Activated CD4-positive, alpha-beta T cell treated with anti-CD3 and anti-CD28 coated beads, Interleukin-2, amount 50 U/mL, for 24 hours (primary cell): ENCODE measurements at regions not wholly inside any gene's neighbourhood (a gene's known extent, or its start where the extent isn't known, plus 50 kb on each side); places are given as distances from the start of the nearest gene placed in this dataset.

Source experiments
- DNase-seq, 2 donors: peaks; one replicate each; pipeline ENCODE4 v3.0.0-alpha.2; 2020; ENCODE audit warnings: low read depth in 1 of 2, low spot score in 1 of 2

DNA sequence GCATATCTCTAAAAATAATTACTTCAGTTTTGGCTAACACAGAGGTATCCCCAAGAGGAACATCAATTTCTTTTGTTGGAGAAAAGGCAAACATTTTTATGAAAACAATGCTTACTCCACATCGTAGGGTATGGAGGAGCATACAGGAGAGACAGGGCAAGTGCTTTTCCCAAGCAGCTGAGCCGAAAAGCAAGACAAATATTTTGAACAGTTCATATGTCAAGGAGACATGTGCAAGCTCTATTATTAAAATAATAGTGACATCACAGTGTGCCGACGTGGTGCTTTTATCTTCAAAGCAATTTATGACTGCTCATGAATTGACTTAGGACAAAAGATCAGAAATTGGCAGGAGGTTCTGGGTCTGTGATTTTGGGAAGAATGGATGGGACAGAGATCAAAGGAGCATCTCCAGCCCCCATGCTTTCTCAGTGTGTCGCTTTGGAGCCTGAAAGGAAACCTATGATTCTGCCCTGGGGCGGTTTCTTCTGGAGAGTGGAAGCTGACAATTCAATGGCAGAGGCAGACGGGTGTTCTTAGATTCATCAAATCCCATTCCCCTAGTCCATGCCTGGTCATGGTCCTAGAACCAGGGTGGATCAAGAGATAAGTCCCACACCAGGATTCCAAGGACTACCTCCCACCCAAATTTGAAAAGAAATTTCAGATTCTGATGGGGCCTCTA, 97.1 kb downstream of the JCAD start:
- no peak for DNase-seq

DNA sequence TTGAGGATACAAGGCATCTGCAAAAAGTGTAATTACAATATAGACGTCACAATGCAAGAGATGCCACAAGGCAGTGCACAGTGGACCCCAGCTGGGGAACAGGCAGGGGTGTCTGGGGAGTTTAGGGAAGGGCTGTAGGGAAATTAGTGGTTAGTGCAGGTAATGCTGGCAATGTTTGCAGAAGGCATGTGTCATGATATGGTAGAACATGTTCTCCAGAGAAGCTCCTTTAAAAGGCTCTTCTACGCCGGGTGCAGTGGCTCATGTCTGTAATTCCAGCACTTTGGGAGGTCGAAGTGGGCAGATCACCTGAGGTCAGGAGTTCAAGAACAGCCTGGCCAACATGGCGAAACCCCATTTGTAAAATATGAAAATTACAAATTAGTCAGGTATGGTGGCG, 98.0 kb downstream of the JCAD start:
- DNase-seq, result no peak

DNA sequence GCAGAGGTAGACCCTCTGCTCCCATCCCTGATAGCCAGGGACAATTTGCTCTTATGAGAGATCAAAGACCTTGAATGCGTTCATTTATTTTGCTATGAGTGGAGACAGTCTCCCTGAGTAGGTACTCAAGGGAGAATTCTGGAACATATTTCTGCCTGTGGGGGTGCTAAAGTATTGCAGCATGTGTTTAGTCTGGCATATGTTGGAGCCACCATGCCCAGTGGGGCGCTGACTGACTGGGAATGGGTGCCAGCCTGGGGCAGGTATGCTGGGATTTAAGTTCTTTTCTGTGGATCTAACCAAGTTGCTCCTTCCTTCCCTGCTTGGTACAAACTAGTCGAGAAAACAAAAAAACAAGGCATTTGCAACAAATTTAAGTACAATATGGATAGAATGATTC, 99.1 kb downstream of the JCAD start:
- DNase-seq, result no peak

DNA sequence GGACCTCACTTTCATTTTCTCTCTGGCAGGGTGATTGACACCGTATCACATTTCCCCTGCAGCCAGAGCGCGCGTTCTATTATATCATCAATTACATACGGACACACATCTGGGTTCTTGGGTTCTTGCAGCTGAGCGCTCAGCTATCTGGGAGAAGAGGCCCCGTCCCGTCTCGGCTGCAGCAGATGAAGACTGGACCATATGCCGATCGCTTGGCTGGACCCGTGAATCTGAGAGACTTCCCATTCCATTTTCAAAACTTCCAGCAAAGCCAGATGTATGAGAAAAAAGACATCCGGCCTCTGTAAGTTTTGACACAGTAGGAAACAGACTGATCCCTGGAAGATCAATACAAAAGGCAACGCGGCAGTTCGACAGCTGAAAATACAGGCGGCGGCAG, 99.8 kb downstream of the JCAD start:
- DNase-seq, result no peak

DNA sequence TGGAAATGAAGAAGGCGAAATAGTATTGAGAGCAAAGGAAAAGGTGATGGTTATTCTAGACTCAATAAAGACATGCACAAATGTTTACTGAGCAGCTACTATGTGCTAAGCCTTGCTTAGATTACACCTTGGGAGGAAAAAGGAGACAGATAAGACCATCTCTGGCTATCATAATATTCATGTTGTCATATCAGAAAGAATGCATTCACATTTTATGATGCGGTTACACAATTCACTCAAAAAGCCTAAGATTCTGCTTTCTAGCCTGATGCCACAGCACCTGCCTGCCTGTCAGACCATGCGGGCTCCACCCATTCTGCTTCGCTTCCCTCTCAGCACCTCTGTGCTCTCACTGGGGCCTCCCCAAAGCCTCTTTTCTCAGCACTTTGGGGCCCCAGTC, 100.9 kb downstream of the JCAD start:
- no peak for DNase-seq

DNA sequence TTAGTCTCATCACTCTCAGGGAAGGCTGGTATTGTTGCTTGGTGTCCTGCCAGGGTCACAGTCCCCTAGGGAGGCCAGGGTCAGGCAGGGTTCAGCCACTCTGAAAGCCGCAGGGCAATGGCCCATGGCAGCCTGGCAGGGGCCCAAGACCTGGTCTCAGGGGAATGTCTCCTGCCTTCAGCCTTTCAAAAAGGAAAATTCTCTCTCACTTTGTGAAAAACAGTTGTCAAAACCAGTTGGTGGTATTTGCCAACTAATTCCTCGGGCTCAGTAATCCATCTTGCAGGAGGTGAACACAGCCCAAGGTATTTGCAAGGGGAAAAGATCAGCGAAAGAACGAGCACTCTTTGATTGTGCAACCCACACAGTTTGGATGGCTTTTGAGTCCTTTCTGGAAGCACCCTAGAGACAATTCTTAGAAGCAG, 101.5 kb downstream of the JCAD start:
- no peak for DNase-seq

DNA sequence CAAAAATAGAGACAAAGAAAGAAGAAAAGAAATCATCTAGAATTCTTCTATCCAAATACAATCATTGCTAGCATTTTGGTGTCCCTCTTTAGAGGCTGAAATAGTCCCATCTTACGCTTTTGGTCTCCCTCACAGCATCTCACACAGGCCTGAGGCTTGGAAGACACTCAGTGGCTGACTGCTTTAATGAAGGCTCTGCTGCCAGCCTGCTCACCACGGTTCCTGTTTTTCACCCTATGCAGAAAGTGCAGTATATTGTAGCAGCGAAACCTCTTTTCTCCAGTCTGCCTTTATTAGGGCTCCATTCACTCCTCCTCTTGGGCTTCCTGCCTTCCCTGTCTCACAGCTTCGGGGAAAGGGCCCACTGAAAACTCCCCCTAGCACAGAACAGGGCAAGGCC, 102.2 kb downstream of the JCAD start:
- DNase-seq, result no peak

DNA sequence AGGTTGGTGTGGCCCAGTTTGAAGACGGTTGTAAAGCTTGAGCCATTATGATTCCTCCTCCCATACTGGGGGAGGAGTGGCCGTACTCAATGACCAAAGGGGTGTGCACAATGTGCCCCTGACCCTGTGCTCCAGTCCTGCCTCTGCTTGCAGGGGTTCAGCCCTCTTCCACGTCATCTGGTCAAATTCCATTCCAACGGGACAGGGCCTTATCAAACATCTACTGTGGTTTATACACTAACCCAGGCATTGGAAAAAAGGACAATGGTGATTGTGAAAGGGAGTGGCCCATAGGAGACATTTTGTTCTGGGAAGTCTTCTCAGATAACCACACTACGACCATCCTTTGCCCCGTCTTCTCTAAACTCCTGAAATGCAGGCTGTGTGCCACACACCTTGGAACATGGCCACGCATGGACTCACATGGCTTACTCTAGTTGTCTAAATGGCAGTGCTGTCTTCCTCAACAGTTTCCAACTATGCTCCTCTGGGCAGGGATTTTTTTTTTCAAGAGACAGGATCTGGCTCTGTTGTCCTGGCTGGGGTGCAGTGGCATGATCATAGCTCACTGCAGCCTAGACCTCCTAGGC, 103.0 kb downstream of the JCAD start:
- DNase-seq, result no peak

DNA sequence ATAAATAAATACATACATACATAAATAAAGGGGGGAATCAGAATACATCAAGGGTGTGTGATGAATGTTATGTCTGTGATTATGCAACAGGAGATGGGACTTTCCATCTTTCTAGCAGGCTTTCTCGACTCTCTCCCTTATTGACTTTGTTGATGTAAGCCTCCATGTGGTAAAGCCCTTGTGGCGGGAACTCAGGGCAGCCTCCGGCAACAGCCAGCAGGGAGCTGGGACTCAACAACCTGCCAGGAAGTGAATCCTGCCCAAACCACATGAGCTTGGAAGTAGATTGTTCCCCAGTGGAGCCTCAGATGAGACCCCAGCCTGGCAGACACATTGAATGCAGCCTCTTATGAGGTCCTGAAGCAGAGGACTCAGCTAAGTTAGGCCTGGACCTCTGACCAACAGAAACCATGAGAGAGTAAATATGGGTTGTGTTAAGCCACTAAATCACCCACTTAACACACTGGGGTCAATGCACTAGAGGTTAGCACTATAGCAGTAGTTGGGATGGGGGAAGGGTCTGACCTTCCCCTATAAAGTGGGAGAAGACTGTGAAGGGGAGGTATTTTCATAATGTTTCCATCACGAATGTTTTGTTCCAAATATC, 104.0 kb downstream of the JCAD start:
- DNase-seq, result no peak

DNA sequence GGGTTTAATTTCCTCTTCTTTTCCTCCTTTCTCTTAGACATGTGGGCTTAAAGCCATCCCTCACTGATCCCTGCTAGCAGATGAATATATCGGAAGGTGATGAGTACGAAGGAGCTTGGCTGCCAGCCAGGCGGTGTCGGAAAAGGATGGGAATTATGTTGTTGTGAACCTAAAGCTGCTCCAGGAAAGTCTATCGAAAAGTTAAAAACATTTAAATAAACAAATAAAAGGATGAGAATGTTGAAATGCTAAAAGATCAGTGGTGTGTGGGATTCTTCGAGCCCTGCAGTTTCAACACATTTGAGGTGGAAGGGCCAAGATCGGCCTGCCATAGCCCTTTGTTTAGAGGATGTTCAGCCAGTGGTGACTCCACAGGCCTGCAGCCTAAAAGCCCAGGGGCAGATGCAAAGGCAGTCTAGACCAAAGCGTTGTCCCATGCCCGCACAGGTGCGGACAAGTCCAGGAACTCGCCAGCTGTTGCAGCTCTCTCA, 107.9 kb downstream of the JCAD start:
- no peak for DNase-seq

DNA sequence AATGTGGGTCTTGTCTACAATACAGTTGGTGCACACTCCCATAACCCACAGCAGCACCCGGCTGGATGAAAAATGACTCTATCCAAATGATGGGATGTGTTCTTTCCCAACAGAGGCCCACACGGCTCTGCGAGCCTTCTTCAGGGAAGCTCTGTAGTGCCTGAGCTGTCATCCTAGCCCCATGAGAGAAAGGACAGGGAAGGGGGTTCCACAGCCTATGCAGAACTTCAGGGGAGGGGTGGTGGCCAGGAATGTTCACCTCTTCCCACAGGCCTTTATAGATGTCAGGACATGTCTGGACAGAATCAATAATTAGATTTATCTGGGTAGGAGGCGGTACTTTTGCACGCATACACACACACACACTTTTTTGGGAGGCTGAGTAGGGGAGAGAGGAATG, 109.0 kb downstream of the JCAD start:
- DNase-seq, result no peak

DNA sequence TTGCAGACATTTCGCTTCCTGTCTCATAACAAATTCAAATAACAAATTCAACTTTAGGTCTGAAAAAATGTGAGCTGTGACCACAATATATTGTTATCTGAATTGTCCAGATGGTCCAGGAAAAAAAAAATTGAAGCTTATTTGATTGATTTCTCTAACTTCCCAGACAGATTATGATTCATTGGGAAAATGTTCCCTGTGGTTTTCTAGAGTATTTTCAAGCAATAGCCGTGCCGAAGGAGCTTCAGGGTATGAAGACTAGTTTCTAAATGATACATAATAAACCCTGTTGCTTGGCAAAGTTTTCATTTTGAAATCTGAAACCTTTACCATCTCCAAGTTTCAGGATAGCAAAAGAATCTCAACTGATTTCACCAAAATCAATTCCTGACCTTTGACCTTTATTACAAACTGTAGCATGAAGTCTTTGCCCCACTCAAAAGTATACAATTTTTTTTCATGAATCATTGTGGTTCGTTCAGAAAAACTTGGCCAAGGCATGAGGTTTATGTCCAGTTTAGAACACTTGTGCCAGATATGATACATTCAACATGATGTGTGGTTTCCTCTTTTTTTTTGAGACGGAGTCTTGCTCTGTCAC, 109.9 kb downstream of the JCAD start:
- DNase-seq, result no peak

DNA sequence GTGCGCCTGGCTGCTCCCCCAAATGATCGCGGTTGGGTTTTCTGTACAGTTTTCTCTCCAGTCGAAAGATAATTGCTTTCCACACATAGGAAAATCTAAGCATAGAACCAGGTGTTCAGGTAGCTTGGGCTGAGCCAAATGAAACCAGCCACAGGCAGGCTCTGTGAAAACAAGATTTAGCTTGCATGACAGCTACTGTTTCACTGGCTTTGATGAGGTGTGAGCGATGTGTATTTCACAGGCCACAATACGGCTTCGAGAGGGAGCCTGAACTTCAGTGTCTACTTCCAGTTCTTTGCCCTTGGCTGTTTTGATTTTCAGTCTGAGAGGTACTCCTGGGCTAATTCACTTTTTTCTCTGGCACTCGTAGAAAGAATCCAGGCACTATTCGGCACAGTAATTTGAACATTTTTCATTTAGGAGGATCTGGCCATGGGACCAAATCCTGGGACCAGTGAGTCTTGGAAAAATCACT, 110.5 kb downstream of the JCAD start:
- DNase-seq, result no peak

DNA sequence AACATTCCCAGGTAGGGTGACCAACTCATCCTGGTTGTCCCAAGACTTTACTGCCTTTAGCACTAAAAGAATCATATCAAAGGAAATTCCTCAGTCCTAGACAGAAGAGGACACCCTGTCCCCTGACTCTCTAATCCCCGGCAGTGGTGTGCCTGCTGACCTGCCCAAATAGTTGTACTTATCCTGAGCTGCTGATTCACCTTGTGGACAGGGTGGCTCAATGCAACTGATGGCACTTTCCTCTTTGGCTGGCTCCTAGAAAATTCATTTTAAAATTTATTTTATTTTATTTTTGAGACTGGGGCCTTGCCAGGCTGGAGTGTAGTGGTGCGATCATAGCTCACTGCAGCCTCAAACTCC, 111.7 kb downstream of the JCAD start:
- DNase-seq, result no peak

DNA sequence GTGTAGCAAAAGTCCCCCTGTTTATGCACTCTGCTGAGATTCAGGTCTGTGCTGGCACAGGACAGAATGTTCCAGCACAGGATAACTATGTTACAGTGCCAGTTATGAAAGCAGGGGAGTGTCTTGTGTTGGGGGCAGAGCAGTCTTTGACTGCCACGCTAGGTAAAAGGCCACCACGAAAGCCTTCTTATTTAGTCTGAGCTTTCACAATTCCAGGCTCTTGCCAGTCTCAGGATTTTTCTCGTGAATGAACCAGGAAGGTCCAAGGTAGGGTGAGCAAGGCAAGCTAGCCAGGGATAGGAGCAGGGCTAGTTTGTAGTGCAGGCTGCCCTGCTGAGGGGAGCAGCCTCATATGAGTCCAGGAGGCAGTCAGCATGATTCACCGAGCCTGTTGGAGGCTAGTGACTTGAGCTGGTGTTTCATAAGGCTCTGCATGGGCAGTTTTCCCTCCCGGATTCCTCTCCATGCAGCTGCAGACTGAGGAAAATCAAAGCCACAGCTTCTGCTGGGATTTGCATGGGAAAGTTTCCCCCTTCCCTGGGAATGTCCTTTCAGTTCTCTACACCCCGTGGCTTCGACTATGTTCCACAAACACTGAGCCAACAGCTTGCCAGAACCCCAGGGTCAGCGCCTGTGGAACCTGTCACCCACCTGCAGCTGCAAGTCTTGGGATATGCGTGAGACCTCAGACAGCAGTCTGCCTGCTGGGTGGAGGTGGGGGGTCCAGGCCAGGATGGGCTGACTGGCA, 112.3 kb downstream of the JCAD start:
- DNase-seq, result no peak

DNA sequence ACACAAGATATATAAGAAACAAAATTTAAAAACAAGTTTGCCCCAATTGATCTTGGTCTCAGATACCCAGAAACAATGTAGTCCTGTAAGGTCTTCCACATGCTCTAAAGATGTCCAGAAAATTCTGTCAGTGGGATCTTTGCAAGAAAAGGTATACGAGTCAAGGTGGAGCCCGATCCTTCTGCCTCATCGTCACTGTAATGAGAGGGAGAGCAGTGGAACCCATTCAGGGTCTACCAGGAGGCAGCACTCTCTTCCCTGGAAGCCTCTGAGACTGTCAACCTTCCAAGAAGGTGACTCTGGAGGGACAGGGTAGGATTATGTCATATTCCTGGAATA, 112.8 kb downstream of the JCAD start:
- DNase-seq, result no peak

DNA sequence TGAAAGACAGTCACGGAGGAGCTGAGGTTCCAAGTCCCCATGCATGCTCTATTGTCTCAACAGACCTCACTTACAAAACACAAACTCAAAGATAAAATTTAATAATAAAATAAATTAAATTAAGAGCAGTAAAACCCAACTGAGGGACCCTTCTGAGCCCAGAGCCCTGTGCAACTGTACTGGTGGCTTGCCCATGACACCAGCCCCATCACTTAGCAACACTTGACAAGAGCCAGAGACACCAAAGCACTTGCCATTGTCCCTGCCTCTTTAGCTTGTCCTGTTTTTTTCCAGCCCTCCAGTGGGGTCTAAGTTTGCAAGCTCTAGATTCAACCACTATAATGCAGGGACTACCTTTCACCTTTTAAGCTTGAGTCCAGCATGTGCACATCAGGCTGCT, 117.9 kb downstream of the JCAD start:
- DNase-seq, result no peak

DNA sequence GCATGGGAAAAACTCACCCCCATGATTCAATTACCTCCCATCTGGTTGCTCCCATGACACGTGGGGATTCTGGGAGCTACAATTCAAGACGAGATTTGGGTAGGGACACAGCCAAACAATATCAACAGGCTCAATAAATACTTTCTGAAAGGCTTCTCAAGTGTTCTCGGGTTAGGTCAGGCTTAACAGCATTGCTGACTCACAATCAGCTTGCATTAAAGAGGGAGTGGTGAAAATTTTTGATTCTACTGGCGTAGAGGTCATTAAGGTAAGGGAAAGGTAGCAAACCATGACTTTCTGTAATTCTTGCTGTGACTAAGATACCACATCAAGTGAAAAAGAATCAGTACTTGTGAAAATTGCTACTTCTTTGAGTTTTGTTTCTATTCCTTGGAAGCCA, 126.4 kb downstream of the JCAD start:
- no peak for DNase-seq

DNA sequence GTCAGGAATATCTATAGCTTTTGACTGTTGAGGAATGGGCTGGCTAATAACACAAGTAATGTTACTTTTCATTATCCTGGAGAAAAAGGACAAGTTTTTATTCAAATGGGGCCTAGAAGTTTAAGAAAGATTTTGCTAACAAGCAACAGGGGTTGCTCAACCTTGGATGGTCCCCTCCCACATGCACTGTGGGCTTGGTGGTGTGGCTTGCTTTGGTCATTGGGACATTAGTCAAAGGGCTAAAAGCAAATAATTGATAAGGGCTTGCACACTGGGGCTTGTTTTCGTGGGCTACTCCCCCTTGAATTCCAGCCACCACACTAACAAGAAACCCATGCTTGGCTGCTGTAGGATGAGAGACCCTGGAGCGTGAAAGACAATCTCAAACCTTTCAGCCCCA, 127.6 kb downstream of the JCAD start:
- no peak for DNase-seq

DNA sequence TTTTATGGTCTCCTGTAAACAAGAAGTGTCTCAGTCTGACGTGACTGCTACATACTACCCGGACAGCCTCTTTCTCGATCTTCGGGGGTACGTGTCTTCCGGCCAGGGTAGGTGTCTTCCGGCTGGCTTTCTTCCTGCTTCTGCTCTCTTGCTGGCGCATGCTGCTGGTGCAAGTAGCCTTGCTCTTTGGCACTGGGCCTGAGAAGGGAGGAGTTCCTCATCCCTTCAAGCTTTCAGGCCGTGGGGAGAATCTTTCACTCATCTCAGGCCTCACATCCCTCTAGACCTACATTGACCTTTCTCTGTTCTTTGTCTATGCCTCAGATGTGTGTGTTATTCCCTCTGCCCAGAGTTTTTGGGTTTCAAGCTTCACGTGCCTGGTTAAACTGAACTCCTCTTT, 130.4 kb downstream of the JCAD start:
- DNase-seq, result no peak

DNA sequence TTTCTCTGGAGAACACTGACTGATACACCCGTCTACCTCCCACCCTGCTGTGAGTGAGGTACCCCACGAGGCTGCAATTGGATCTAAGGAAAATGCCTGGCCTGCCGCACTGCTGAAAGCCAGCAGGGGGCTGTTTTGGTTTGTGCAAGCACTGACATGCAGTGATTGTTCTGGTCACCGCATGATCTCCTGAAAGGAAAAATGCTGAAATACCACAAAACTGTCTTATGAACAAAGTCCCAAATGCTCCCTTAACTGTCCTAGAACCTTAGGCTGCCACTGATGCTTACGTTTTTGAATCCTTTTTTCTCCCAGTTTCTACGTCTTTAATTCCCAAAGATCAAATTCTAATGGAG, 132.7 kb downstream of the JCAD start:
- DNase-seq, result no peak
